IgD-negative memory B cell (primary cell): ENCODE measurements at regions not wholly inside any gene's neighbourhood (a gene's known extent, or its start where the extent isn't known, plus 50 kb on each side); places are given as distances from the start of the nearest gene placed in this dataset.

Experiments
- H3K27ac Mint-ChIP-seq, 3 donors: one replicate each; pipeline ENCODE4 v1.8.0; 2020 to 2022; ENCODE audit warnings: mild to moderate bottlenecking in 3 of 3, mixed read lengths in 3 of 3, moderate library complexity in 1 of 3
- H3K27me3 Mint-ChIP-seq: one replicate; pipeline ENCODE4 v1.8.0; 2021; ENCODE audit warnings: mixed read lengths
- H3K36me3 Mint-ChIP-seq: one replicate; pipeline ENCODE4 v1.8.0; 2020; ENCODE audit warnings: mild to moderate bottlenecking, mixed read lengths
- H3K4me1 Mint-ChIP-seq, 3 donors: one replicate each; pipeline ENCODE4 v1.8.0; 2020 to 2022; ENCODE audit warnings: mixed read lengths in 3 of 3, mild to moderate bottlenecking in 1 of 3
- H3K4me3 Mint-ChIP-seq, 4 donors: one replicate each; pipeline ENCODE4 v1.8.0; 2020 to 2022; ENCODE audit warnings: mild to moderate bottlenecking in 4 of 4, mixed read lengths in 4 of 4, moderate library complexity in 3 of 4
- H3K9me3 Mint-ChIP-seq, 3 donors: one replicate each; pipeline ENCODE4 v1.8.0; 2020 to 2021; ENCODE audit warnings: mixed read lengths in 3 of 3, mild to moderate bottlenecking in 1 of 3

DNA sequence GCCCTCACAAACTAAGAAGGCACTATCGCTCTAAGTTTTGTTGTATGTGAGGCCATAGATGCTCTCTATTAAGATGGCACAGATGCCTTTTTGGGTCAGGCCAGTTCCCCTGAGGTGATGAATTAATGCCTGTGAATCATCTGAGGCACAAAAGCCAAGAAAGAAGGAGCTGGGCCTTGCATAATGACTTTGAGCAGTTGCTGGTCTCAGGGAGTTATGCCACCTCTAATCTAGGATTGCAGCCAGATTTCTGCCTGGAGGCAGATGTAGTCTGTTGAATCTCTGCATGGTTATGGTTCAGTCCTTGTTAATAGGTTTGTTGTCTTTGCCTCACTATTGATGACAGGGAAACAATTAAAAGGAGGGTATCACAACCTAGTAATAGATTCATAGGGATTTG, 168.1 kb upstream of the CHRM3 start:
- Mint-ChIP-seq H3K36me3 (no peaks in the 10 kb centered on the region), H3K4me3 (no peak overlapping the region), H3K9me3 (peaks cover 3 to 26% (median 5%) of the 10 kb centered on the region in 3 donors), H3K27ac (no peak overlapping the region), H3K4me1 (no peaks in the 10 kb centered on the region), H3K27me3 (no peaks in the 10 kb centered on the region)

DNA sequence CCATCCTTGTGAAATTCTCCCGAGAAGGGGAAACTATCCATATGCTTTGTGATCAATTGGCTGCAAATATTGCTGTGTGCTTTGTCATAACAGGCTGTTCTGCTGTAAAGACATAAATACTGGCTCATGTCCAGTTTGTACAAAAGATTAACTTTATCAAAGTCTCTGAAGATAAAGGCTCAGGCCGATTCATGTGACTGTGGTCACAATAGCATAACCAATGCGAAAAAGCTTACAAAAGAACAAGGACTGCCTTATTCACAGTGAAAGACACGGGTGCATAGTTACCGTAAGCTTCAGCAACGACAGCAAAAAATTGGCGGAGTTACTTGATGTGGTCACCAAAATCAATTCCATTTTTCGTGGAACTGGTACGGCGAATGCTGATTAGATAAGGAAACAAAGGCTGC, 173.6 kb upstream of the CHRM3 start:
- no peaks in the 10 kb centered on the region for H3K4me1 Mint-ChIP-seq
- H3K36me3 Mint-ChIP-seq = no peaks in the 10 kb centered on the region
- no peak overlapping the region for H3K4me3 Mint-ChIP-seq
- H3K27ac Mint-ChIP-seq = no peak overlapping the region
- H3K27me3 Mint-ChIP-seq = no peaks in the 10 kb centered on the region
- peaks cover 2 to 9% (median 2%) of the 10 kb centered on the region in 3 donors for H3K9me3 Mint-ChIP-seq

DNA sequence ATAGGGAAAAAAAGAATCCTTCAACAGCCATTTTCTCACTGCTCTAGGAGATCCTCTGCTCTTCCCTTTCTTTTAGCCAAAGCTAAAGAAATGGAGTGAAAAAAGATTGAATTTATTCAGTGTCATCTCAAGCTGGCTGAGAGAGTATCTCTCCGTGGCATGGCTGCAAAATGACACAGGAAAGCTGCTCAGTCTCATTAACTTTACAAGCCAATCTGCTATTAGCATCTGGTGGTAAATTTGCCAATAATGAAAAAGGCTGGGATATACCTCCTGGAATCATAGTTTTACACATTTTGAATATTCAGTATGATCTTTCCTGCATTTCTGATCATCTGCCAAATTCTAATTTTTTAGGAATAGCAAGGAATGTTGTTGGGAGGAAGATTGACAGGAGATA, 176.8 kb upstream of the CHRM3 start:
- Mint-ChIP-seq H3K9me3 (peaks cover 0 to 4% (median 4%) of the 10 kb centered on the region in 3 donors), H3K27ac (no peak overlapping the region), H3K36me3 (no peaks in the 10 kb centered on the region), H3K4me1 (no peaks in the 10 kb centered on the region), H3K4me3 (no peak overlapping the region), H3K27me3 (no peaks in the 10 kb centered on the region)

DNA sequence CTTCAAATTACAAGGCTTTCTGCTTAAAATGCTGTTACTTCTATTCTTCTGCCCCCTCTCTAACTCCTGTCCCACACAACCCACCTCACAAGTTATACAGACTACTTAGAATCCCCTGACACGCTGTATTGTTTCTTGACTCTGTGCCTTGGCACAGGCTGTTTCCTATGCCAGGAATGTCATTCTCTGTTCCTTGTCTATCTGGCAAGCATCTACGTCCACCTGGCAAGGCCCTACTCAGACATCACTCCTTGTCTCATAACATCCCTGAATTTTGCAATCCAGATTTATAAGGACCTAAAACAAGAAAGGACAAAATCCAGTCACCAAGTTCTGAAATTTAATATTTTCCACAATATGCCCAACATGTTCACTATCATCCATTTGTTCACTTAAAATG, 182.0 kb upstream of the CHRM3 start:
- peaks cover 0 to 14% (median 10%) of the 10 kb centered on the region in 3 donors for H3K9me3 Mint-ChIP-seq
- H3K27me3 Mint-ChIP-seq = no peaks in the 10 kb centered on the region
- no peak overlapping the region for H3K27ac Mint-ChIP-seq
- H3K4me1 Mint-ChIP-seq = no peaks in the 10 kb centered on the region
- no peak overlapping the region for H3K4me3 Mint-ChIP-seq
- H3K36me3 Mint-ChIP-seq = no peaks in the 10 kb centered on the region

DNA sequence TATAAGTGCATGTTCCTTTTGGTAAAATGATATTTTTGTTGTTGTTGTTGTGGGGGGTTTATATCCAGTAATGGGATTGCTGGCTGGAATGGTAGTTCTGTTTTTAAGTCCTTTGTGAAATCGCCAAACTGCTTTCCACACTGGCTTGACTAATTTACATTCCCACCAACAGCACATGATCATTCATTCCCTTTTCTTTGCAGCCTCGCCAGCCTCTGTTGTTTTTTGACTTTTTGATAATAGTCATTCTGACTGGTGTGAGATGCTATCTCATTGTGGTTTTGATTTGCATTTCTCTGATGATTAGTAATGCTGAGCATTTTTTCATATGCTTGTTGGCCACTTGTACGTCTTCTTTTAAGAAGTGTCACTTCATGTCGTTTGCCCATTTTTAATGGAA, 188.5 kb upstream of the CHRM3 start:
- Mint-ChIP-seq H3K4me1 (no peaks in the 10 kb centered on the region), H3K27me3 (no peaks in the 10 kb centered on the region), H3K4me3 (no peak overlapping the region), H3K9me3 (peaks cover 5 to 26% (median 10%) of the 10 kb centered on the region in 3 donors), H3K27ac (no peak overlapping the region), H3K36me3 (no peaks in the 10 kb centered on the region)

DNA sequence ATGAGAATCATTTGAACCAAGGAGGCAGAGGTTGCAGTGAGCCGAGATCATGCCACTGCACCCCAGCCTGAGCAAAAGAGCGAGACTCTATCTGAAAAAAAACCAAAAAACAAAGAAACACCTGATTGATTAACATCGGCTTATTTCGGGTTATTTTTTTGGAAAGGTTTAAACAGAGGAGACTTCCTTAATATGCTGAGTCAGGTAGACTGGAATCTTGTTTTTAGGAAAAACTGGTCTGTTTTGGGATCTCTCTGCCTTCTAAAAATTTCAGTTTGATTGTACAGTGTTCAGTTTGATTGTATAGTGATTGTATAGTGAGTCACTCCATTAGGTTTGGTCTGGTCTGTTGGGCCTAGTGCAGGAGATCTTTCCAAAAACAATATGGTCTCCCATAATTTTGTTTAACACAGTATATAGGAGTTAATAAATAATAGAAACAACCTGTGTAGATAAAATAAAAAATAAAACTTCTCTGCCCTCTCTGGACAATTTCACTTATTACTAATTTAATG, 196.3 kb upstream of the CHRM3 start:
- no peak overlapping the region for H3K4me3 Mint-ChIP-seq
- no peak overlapping the region for H3K27ac Mint-ChIP-seq
- H3K27me3 Mint-ChIP-seq = no peaks in the 10 kb centered on the region
- no peaks in the 10 kb centered on the region for H3K36me3 Mint-ChIP-seq
- peaks cover 2 to 11% (median 3%) of the 10 kb centered on the region in 3 donors for H3K9me3 Mint-ChIP-seq
- no peaks in the 10 kb centered on the region for H3K4me1 Mint-ChIP-seq

DNA sequence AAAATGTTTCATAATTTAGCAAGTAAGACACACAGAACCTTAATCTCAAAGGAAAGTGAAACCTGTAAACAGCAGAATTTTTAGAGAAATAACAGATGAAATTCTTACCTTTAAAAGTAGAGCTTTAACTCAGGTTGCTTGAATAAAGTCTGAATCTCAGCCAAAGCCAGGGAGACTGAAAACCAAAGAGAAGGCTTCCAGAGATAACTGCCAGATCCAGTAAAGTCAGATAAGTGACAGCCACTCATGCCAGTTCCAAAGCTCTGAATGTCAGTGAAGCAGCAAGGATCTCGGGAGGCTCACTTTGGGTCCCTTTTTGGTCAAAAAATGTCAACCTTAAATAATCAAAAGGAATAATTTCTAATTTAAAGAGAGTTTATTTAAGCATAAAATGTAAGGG, 199.9 kb upstream of the CHRM3 start:
- Mint-ChIP-seq H3K27ac (no peak overlapping the region), H3K9me3 (peaks cover 0 to 5% (median 4%) of the 10 kb centered on the region in 3 donors), H3K27me3 (no peaks in the 10 kb centered on the region)

DNA sequence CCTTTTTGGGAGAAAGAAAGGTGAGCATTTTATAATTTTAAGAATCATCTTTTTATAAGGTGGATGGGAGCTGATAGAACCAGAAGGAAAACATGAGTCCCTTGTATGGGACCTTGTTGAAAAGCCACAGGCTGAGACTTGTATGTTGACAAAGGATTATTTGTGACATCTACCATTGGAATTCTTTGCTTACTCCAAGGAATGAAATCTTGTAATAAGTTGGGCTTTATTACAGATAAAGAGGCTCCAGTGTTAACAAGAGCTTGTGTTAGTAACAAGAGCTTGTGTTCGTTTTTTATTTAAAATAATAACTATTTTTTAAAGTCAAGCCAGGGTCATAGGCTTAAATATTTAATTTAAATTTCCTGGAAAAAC, 201.1 kb upstream of the CHRM3 start:
- Mint-ChIP-seq H3K4me1 (no peaks in the 10 kb centered on the region), H3K27ac (no peak overlapping the region), H3K36me3 (no peaks in the 10 kb centered on the region), H3K4me3 (no peak overlapping the region), H3K27me3 (no peaks in the 10 kb centered on the region), H3K9me3 (peaks cover 2 to 7% (median 5%) of the 10 kb centered on the region in 3 donors)

More for the DNA sequence above, 199.9 kb upstream of the CHRM3 start:
- no peaks in the 10 kb centered on the region for H3K4me1 Mint-ChIP-seq
- no peak overlapping the region for H3K4me3 Mint-ChIP-seq
- H3K36me3 Mint-ChIP-seq = no peaks in the 10 kb centered on the region

DNA sequence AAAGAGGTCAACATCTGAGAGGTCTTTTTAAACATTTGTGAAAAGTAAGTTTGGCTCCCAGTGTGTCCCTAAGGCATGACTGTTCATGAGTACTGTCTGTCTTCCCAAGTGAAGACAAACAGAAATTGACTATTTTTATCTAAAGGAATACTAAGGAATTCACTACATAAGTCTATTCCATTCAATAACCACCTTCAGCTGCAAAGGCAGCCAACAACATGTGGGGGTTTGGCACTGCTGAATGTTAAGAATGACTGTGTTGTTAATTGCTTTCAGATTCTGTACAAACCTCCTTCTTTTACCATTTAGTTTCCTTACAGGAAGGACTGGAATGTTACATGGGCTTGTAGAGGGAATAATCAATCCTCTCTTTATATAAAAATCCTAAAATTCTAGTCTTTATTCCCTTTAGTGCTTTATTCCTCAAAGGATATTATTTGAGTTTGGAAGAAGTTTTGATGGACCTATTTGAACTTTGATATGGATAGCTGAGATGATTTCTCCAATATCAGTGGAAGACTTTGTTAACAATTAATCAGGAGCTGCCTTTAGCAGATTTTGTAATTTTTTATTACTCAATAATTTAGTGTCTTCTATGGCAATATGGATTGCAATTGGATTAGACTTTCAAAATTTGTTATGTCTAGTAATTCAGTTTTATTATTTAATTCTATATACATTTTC, 201.7 kb upstream of the CHRM3 start:
- Mint-ChIP-seq H3K4me3 (no peak overlapping the region), H3K36me3 (no peaks in the 10 kb centered on the region), H3K9me3 (peaks cover 5 to 10% (median 6%) of the 10 kb centered on the region in 3 donors), H3K4me1 (no peaks in the 10 kb centered on the region), H3K27me3 (no peaks in the 10 kb centered on the region), H3K27ac (no peak overlapping the region)

DNA sequence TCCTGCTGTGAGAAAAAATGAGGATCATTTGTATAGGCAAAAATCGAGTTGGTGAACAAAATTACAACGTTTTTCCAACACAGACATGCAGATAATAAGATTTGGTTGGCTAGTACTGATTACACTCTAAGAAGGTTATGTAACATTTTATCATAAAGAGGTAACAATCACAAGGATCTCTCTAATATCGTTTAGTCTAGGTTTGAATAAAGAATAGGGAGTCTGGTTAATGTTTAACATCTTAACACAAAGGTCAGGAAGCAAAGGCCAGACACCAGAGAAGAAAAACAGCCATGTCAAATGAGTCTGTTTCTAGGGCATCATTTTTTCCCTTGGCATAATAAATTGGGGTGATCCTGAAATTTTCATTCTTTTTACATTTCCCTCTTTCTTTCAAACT, 207.4 kb upstream of the CHRM3 start:
- no peak overlapping the region for H3K4me3 Mint-ChIP-seq
- peak overlapping the region in 1 of 3 donors; percentile 6 for H3K27ac Mint-ChIP-seq
- H3K4me1 Mint-ChIP-seq = no peaks in the 10 kb centered on the region
- H3K9me3 Mint-ChIP-seq = peaks cover 2 to 13% (median 7%) of the 10 kb centered on the region in 3 donors
- H3K27me3 Mint-ChIP-seq = no peaks in the 10 kb centered on the region
- H3K36me3 Mint-ChIP-seq = no peaks in the 10 kb centered on the region

DNA sequence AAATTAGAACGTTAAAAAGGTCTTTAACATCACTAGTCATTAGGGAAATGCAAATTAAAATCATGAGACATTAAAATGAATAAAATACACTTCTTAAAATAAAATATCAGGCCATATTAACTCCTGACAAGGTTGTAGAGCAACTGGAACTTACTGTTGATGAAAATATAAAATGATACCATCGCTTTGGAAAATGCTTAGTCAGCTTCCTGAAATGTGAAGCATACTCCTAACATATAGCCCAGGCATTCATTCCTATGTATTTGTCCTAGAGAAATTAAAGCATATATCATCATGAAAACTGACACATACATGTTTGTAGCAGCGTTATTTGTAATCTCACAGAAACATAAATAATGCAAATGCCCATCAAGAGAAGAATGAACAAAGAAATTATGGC, 211.5 kb upstream of the CHRM3 start:
- H3K36me3 Mint-ChIP-seq = peaks cover 2% of the 10 kb centered on the region
- H3K4me3 Mint-ChIP-seq = no peak overlapping the region
- no peaks in the 10 kb centered on the region for H3K4me1 Mint-ChIP-seq
- H3K27ac Mint-ChIP-seq = no peak overlapping the region
- H3K27me3 Mint-ChIP-seq = no peaks in the 10 kb centered on the region
- H3K9me3 Mint-ChIP-seq = peaks cover 0 to 14% (median 5%) of the 10 kb centered on the region in 3 donors

DNA sequence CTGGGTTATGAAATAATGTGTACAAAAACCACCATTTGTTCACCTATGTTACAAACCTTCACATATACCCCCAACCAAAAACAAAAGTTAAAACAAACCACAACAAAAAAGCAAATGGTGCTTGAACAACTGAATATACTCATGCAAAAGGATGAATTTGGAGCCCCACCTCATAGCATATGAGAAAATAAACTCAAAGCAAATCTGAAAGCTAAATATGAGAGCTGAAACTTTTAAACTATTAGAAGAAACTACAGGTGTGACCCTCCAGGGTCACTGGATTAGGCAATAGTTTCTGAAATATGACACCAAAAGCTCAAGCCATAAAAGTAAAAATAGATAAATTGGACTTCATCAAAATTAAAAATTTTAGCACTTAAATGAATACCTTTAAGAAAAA, 215.5 kb upstream of the CHRM3 start:
- Mint-ChIP-seq H3K36me3 (peaks cover 2% of the 10 kb centered on the region), H3K27me3 (no peaks in the 10 kb centered on the region), H3K9me3 (peaks cover 0 to 12% (median 5%) of the 10 kb centered on the region in 3 donors), H3K4me3 (no peak overlapping the region), H3K4me1 (no peaks in the 10 kb centered on the region), H3K27ac (no peak overlapping the region)

DNA sequence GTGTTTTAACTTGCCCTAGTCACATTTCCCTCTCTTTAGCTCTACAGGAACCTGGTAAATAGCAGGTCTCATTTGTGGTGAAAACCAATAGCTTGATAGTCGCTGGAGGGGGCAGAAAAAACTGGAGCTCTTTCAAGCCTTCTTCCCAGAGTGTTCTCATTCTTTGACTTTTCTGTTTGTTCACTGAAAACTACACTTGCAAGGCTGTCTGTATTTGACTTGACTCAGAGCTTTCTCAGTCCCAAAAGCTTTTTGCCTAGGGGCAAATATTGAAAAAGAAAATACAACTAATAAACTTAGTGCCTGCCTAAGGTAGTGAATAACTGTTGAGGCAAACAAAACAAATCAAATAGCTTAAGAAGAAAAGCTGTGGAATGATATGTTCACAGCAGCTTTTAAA, 217.1 kb upstream of the CHRM3 start:
- H3K27me3 Mint-ChIP-seq = no peaks in the 10 kb centered on the region
- H3K4me1 Mint-ChIP-seq = no peaks in the 10 kb centered on the region
- H3K36me3 Mint-ChIP-seq = peaks cover 2% of the 10 kb centered on the region
- H3K27ac Mint-ChIP-seq = no peak overlapping the region
- no peak overlapping the region for H3K4me3 Mint-ChIP-seq
- H3K9me3 Mint-ChIP-seq = peaks cover 0 to 12% (median 10%) of the 10 kb centered on the region in 3 donors

DNA sequence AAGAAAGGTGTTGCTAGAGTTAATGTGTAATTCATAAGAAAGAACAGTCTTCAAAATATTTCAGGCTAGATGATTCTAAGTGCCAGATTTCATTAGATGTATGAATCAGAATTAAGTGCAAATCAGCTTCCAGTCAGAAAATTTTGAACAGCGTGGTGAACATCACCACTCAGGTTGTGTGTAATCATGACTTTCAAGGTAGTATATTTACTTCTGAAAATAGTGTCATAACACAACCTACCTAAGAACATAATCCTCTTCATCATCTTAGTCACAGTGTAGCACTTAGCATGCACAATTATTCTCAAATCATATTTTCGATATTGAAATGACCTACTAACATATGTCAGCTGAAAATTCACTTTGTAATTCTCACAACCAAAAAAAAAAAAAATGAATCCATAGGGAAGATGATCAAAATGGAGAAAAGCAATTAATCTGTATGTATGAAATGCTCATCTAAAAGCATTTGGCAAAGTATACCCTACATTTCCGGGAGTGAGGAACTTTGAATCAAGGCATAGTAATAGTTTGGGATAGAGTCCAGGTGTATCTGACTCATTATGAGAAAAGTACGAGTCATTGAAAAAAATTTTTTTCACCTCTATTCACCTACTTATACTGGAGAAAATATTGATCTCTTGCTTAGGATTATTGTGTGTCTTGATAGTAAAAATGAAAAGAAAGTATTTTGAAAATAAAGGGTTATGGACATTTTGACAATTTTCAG, 221.8 kb upstream of the CHRM3 start:
- Mint-ChIP-seq H3K4me3 (no peak overlapping the region), H3K27me3 (no peaks in the 10 kb centered on the region), H3K36me3 (no peaks in the 10 kb centered on the region), H3K4me1 (no peaks in the 10 kb centered on the region), H3K27ac (no peak overlapping the region), H3K9me3 (peaks cover 0 to 7% (median 5%) of the 10 kb centered on the region in 3 donors)

DNA sequence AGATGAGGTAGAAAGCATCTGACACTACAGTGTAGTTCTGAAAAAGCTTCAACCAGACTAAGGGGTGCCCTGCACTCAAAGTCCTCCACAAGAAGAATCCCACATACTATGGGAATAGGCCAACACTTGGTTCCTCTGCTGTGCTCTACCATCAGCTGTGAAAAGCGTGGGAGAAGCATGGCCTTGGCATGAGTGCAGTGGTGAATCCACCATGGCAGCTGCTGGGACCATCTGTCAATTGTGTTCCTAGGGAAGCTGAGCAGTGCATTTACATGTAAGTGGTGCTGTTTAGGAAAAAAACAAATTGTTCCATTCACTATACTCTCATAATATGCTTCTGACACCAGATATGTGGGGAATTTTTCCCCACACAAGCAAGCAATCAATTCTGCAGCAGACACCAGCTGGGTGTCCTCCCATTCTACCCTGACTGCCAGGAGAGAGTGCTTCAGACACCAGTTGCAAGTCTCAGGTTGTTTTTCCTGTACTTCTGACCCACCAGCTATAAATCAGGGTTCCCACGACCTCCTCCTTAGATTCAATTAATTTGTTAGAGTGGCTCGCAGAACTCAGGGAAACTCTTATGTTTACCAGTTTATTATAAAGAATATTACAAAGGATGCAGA, 230.8 kb upstream of the CHRM3 start:
- no peaks in the 10 kb centered on the region for H3K36me3 Mint-ChIP-seq
- no peak overlapping the region for H3K27ac Mint-ChIP-seq
- no peaks in the 10 kb centered on the region for H3K27me3 Mint-ChIP-seq
- H3K4me3 Mint-ChIP-seq = no peak overlapping the region
- peaks cover 0 to 1% (median 0%) of the 10 kb centered on the region in 3 donors for H3K4me1 Mint-ChIP-seq
- peaks cover 2 to 10% (median 5%) of the 10 kb centered on the region in 3 donors for H3K9me3 Mint-ChIP-seq
